Stimulated activated CD4-positive, alpha-beta T cell treated with anti-CD3 and anti-CD28 coated beads, Interleukin-1b, Interleukin-23, amount 100 ng/mL, for 1 hour (primary cell): ENCODE measurements at regions not wholly inside any gene's neighbourhood (a gene's known extent, or its start where the extent isn't known, plus 50 kb on each side); places are given as distances from the start of the nearest gene placed in this dataset.

Experiments
- DNase-seq, 2 donors: peaks; one replicate each; pipeline ENCODE4 v3.0.0-alpha.2; 2020; ENCODE audit warnings: low read depth in 2 of 2

- no peak for DNase-seq
These were observed 593.9 kb downstream of the TUSC7 start for GRCh38 chr3:117303443-117303842.

DNA sequence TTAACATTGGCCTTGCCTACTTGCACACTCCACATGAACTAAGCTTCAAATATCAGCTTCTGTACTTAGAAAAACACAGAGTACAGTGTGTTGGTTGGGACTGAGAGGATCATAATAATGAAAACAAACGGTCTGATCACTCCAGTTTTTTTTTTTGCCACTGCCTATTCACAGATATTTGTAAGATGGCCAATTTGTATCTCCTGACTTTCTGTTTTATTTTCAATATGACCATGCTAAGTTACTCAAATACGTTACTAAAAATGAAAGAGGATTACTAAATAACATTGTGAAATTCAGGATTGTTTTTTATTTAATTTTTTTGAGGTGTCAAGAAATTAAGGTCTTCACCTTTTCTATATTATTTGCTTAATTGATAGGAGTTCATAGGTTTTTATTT lies 595.1 kb downstream of the TUSC7 start:
- no peak for DNase-seq

DNA sequence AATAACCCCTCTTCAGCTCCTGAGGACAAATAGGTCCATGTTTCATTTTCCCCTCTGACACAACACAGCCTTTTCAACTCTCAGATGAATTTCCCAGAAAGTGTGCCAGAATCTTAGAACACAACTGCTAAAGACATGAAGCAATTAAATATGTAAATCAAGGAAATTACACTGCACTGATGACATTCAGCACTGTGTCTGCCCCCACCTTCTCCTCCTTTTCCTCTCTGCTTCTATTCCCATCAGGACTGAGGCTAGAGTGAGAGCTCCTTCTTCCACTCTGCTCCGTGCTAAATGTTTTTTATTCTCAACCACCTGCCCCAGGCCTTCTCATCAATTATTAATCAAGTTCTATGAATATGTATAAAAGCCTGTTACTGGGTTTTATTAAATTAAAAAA lies 596.1 kb downstream of the TUSC7 start:
- no peak for DNase-seq

DNA sequence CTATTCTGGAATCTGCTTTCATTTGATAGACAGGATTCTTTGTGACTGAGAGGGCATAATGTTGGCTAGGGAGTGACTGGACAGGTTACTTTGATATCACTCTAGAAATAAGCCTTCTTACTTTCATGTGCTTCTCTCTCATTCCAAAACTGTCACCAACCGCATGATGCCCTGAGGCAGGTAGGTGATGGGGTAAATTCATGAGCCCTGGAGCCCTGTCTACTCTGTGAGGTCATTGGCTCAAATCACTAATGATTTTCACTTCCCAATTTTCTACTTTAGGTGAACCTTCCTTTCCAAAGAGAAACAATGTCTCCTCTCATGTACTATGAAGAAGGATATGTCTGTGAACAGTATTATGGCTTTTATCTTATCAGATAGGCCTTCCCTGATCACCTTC lies 596.7 kb downstream of the TUSC7 start:
- no peak for DNase-seq

DNA sequence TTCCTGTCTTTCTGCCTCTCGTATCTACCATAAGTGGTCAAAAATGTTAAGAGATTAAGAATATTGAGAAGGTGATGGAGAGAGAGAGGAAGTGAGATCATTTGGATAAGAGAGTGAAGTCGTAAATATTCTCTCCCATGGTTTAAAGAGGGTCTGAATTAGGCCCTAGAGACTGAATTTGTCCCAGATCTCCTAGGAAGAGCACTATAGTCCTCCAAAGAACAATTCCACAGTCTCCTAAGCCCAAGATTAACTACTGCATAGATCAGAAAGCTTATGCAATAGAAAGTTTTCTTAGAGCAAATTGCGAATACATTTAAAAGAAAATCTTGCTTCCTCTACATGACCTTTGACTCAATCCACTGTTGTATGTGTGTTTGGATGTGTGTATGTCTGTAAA lies 598.8 kb downstream of the TUSC7 start:
- no peak for DNase-seq

DNA sequence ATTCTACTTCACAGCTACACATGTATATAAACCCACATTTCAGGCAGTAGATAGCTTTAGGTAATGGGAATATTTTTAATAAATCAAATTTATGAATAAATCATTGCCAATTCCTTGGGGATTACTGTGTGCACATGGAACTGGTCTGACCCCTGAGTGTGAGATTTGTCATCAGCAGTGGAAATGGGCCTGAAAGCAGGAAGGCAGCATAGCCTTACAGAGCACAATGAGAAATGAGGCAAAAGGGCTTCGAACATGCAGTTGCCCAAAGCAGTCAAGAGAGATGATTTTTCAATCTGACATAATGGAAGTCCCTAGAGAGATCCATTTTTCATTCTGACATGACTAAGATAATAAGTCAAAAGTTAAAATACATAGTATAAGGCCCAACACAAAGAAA lies 599.2 kb downstream of the TUSC7 start:
- no peak for DNase-seq

GRCh38 chr3:117310536-117310935 lies 601.0 kb downstream of the TUSC7 start:
- no peak for DNase-seq

DNA sequence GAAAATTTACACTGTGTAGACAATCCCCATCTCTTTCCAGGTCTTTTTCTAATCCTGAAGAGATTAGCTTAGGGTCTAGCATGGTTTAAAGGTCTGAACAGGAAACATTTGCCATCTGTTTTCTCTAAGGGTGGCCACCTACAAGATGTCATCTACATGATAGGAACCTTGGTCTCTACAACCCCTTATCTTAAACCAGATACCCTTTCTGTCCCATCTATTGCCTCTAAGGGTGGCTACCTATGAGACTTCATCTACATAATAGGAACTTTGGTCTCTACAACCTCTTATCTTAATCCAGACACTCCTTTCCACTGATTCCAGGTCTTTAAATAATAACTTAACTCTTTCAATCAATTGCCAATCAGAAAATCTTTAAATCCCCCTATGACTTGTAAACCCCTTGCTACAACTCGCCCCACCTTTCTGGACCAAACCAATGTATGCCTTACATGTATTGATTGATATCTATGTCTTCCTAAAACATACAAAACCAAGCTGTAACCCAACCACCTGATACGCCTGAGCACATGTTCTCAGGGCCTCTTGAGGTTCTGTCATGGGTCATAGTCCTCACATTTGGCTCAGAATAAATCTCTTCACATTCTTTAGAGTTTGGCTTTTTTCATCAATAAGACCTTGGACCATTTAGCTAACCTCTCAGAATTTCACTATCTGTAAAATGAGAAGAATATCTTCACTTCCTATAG lies 605.0 kb downstream of the TUSC7 start:
- no peak for DNase-seq

GRCh38 chr3:117322866-117323265 lies 613.3 kb downstream of the TUSC7 start:
- DNase-seq, result no peak

DNA sequence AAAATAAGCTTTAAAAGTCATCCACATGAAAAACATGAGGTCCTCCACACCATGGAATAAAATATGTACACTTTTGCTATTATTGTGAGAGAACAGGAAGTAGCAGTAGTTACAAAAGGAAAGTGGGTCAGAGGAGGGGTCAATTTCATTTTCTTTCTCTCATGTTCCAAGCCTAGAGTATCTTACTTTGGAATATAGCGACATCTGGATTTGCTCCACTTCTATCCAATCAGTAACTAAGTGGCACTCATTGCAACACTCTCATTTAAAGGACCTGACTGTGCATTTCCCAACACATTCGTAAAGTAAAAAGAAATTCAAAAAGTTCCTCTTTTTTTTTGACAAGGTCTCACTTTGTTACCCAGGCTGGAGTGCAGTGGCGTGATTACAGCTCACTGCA lies 637.3 kb downstream of the TUSC7 start:
- no peak for DNase-seq

DNA sequence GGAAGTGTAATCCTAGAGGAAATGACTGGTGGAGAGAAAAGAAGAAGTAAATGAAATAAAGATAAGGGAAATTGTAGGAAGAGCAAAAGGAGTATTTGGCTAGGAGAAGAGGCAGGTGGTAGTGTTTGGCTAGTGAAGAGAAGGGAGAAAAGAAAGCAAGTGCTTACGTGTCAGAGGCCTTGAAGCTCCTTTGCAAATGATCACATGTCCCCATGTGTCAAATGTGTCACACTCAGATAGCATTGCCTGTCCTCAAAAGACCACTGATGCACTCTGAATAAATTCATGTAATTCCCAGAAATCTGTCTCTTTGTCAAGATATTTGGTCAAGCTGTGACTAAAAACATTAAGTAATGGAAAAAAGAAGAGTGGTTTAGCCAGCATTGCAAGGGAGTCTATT lies 639.3 kb downstream of the TUSC7 start:
- no peak for DNase-seq

DNA sequence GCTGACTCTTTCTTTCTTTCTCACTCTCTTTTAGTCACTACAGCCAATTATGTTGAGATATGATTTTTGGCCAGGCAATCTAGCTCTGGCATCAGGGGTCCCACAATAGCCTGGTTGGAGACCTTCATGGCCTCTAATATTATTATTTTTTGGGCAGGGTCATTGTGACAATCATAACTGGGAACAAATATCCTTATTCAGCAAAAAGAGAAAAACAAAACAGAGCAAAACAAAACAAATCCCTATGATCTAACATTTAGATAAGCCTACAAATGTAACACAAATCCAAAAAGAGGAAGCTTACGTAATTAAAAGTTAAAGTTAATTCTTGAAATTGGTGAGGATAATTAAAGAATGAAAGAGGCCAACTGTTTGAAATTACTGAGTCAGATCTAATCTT lies 640.0 kb downstream of the TUSC7 start:
- no peak for DNase-seq

GRCh38 chr3:117350371-117350770 lies 640.8 kb downstream of the TUSC7 start:
- DNase-seq, result no peak

- no peak for DNase-seq
These were observed 646.0 kb downstream of the TUSC7 start for GRCh38 chr3:117355566-117355965.

GRCh38 chr3:117356091-117356705 lies 646.6 kb downstream of the TUSC7 start:
- DNase-seq, result no peak

- no peak for DNase-seq
These were observed 649.2 kb downstream of the TUSC7 start for GRCh38 chr3:117358717-117359314.

DNA sequence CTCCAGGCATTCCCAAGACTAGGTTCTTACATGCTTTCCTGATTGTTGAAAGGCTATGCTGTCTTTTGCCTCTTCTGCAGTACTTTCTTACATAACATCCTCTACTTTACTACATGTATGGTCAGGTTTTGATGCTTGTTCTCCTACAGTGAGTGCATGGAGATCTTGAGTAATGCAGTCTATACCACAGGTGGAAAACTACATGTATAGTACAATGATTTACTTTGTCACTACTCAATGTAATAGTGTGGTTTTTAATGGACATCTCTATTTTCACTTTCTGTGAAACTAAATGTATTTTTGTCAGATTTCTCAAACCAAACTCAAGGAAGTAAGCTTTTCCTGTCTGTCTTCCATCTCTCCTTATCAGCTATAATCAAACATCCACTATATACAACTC lies 657.0 kb downstream of the TUSC7 start:
- DNase-seq, result no peak

DNA sequence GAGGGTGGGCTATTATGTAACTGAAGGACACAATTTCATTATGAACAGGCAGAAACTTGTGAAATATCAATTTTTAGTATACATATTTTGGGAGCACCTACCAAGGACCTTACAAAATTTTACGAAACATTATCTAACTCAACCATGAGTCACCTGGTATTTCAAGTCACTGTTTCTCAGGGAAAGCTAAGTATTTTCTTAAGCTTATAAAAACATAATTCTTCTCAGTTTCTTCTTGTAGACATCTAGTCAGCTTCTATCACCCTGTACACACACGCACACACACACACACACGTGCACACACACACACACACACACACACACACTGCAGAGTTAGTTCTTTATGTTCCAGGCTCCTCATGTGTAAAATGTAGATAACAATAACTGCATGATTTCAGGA lies 658.3 kb downstream of the TUSC7 start:
- no peak for DNase-seq

DNA sequence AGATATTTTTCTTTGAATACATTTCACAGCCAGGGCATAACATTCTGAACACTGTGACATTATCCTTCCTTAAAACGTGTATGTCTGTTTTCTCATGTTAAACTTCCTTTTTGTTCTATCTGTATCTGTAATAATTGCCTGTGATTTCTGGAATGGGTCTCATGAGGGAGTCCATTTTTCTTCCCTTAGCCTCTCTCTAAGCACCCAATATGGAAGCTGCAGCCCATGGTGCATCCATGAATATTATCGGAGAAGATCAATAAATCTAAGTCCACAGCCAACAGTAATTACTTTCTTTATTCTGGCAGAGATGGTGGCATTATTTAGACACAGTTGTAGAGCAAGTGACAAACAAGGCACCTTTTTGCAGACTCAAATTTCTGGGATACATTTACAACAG lies 671.1 kb downstream of the TUSC7 start:
- DNase-seq, result no peak

- DNase-seq, result no peak
These were observed 683.5 kb downstream of the TUSC7 start for GRCh38 chr3:117393119-117393518.

- no peak for DNase-seq
These were observed 688.7 kb downstream of the TUSC7 start for GRCh38 chr3:117398141-117398899.

- DNase-seq, result no peak
These were observed 689.9 kb downstream of the TUSC7 start for GRCh38 chr3:117399311-117400078.
